RKO (cell line): ENCODE measurements at regions not wholly inside any gene's neighbourhood (a gene's known extent, or its start where the extent isn't known, plus 50 kb on each side); places are given as distances from the start of the nearest gene placed in this dataset.

Experiments used
- DNase-seq: peaks from one replicate; pipeline ENCODE4 v3.0.0-alpha.2; 2016; ENCODE audit warnings: low spot score

DNA sequence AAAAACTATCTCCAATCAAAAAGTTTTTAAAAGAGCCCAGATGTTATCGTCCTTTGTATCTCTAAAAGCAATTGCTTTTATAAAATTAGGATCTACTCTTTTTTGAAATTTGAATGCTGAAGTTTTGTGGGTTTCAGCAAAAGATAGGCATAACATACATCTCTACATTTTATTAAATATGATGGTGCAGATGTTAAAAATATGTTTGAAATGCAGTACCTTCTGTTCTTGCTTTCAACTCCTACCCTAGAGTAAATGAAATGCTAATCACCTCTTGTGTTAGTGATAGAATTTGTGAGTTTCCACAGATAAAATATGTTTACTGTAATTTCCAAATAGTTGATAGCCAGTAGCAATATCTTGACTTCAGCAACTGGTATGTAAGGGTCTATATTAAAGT, 95.7 kb upstream of the VPREB1 start:
- no peak for DNase-seq

- DNase-seq = no peak
Observed at GRCh38 chr22:22144858-22145257, 99.7 kb upstream of the VPREB1 start.

DNA sequence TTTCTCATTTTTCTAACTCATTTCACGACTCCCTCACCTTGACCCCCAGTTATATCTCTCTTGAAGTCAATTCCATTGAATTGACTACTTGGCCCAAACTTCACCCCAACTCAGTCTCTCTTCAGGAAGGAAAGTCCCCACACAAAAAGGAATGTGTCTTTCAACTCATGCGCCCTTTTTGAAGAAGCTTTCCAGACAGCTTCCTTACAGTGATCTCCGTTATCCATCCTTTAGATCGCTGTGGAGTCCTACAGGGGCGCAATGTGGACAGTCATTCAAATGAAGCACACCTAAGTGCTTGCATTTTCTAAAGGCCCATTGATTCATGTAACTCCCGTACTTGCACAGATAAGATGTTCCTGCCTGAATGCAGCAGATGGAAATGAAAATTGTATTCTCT, 101.1 kb upstream of the VPREB1 start:
- no peak for DNase-seq

DNA sequence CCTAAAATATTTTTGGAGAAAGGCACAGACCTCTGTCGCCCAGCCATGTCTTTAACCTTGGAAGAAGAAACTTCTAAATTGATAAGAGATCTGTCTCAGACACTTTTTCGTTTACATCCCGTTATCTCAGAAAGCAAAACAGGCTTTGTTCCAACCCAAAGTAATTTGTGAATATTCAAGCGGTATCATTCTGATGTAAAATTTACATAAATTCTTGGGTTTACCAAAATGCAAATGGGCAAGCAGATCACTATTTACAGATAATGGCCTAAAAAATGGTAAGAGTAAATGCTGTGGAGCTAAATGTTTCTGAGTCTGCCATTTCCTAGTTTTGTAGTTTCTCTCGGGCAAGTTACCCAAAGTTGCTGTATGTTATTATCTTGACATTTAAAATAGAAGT, 101.9 kb upstream of the VPREB1 start:
- no peak for DNase-seq

GRCh38 chr22:22141771-22142591, 102.6 kb upstream of the VPREB1 start:
- DNase-seq = no peak

DNA sequence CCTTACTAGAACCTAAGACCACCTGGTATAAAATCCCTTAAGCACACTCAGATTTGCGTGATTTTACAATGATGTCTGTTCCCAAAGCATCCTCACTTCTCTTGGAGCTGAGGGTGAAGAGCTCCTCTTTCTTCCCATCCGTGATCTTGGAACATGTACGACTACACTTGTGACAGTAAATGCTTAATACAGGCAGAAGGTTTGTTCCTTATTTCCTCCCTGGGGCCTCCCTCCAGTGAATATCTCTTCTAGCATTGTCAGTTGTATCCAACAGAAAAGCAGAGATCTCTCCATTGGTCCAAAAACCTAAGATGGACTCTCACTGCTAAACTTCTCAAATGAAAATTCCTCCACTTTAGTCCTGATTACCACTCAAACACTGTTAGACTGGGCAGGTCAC, 103.6 kb upstream of the VPREB1 start:
- DNase-seq = no peak

DNA sequence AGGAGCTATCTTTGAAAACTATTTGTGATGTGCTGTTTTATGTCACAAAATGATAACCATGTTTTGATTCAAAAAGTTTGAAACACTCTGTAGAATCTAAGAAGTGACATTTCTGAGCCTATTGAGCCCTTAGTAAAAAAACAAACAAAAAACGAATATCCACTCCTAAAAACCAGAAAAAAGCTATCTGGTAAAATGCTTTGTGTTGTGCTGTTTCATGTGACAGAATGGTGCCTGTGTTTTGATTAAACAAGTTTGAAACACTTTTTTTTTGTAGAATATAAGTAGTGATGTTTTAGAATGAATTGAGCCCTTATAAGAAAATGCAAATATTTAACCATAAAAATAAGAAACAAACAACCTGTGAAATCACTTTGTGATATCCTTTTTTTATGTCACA, 105.2 kb upstream of the VPREB1 start:
- no peak for DNase-seq

- DNase-seq = no peak
Observed at GRCh38 chr22:22138915-22139314, 105.7 kb upstream of the VPREB1 start.

- no peak for DNase-seq
Observed at GRCh38 chr22:22137891-22138290, 106.7 kb upstream of the VPREB1 start.

DNA sequence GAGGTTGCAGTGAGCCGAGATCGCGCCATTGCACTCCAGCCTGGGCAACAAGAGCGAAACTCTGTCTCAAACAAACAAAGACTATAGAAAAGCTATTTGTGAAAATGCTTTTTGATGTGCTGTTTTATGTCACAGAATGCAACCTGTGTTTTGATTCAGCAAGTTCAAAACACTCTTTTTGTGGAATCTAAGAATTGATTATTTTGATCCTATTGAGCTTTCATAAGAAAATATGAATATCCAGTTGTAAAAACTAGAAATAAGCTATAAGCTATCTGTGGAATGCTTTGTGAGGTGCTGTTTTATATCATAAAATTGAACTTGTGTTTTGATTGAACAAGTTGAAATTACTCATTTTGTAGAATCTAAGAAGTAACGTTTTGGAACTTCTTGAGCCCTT, 110.7 kb upstream of the VPREB1 start:
- DNase-seq = no peak

- no peak for DNase-seq
Observed at GRCh38 chr22:22130953-22131608, 113.5 kb upstream of the VPREB1 start.

- no peak for DNase-seq
Observed at GRCh38 chr22:22129387-22129786, 115.2 kb upstream of the VPREB1 start.

- no peak for DNase-seq
Observed at GRCh38 chr22:22128440-22128839, 116.1 kb upstream of the VPREB1 start.

GRCh38 chr22:22127100-22127499, 117.5 kb upstream of the VPREB1 start:
- DNase-seq = no peak

DNA sequence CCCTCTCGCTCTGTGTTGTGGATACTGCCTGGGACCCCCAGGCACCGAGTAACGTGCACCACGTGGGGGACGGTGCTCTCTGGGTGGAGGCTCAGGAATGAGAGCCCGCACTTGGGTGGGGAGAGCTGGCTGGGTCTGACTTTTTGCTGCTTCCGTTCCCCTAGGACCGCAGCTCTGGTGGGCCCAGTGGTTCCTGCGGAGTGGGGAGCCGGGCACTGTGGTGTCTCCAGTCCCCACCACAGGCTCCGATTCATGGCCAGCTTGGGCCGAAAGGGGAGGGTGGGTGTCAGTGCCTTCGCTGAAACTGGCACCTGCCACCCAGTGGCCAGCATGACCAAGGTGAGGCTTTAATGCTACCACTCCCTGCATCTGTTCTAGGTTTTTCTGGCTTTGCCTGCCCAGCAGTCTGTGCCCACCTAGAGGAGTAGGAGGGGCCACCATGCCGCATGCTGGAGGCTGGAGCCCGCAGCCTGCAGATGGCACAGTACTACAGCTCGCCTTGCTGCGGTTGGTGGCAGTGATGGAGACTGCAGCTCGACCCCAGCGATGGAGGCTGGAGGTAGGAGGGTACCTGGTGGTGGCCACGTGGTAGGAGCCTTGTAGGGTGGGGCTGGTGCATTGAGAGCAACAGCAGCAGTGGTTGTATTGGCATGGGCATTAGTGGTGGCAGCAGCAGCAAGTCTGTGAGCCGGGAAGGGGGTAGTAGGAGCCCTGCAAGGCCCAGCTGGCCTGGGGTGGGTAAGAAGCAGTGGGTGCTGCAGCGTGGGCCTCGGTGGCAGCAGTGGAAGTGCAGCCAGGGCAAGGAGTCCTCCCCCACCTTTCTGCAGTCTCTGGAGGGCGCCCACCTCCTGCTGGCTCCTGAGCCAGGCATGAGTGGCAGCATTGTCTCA, 118.8 kb upstream of the VPREB1 start:
- no peak for DNase-seq

DNA sequence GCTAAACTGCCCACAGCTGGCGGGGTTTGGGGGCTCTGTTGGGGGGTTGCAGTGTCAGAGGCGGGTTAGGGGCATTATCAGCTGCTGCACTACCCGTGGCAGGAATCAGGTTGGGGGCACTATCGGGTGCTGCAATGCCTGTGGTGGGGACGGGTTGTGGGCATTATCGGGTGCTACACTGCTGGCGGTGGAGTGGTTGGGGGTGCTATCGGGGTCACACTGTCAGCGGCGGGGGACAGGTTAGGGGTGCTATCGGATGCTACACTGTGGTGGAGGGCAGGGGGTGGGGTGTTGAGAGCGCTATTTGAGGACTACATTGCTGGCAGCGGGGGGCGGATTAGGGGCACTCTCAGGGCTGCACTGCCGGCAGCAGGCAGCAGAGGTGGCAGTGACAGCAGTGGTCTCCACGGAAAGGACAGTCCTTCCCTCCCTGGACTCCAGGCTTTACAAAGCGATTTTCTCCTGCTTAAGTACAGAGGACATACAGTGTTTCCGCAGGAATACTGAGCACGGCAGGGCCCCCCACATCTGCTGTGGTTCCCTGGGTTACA, 119.5 kb upstream of the VPREB1 start:
- no peak for DNase-seq

- DNase-seq = no peak
Observed at GRCh38 chr22:22124374-22124773, 120.2 kb upstream of the VPREB1 start.

DNA sequence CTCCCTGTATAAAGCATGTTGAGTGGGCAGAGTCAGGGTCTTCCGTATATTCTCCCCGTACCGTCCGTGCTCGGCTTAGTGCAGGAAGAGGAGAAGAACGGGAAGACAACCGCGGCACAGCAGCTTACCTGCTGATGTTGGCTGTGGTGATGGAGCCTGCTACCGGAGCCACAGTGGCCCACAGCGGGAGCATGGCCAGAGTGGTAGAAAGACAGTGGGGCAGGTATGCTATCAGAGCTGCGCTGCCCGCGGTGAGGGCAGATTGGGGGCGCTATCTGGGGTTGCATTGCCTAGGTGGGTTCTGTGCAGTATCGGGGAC, 120.7 kb upstream of the VPREB1 start:
- DNase-seq = no peak

DNA sequence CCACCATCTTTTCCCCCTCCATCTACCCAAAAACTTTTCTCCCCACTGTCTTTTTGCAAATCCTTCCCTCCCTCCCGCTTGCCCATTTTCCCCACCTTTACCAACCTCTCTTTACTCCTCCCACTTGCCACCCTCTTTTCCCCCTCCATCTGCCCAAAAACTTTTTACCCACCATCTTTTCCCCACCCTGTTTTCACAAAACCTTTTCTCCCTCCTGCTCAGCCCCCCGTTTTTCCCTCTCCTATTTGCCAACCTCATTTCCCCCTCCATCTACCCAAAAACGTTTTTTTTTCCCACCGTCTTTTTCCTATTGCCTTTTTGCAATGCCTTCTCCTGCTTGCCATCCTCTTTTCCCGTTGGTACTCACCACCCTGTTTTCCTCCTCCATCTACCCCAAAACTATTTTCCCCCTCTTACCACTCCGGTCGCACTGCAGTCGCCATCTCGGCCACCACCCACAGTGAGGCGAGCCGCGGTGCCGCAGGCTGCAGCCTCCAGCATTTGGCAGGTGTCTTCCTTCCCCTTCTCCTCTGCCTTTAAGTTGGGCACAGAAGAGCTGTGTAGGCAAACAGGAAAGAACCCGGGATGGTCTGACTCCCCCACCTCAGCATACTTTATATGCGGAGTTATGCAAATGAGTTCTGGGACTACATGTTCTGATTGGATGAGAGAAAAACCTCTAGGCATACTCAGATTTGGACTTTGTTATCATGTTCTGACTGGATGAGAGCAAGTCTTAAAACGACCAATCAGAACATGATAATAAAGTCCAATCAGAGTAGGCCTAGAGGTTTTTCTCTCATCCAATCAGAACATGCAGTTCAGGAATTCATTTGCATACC, 121.2 kb upstream of the VPREB1 start:
- DNase-seq = peak; percentile 12

- DNase-seq = no peak
Observed at GRCh38 chr22:22122348-22123117, 122.1 kb upstream of the VPREB1 start.

DNA sequence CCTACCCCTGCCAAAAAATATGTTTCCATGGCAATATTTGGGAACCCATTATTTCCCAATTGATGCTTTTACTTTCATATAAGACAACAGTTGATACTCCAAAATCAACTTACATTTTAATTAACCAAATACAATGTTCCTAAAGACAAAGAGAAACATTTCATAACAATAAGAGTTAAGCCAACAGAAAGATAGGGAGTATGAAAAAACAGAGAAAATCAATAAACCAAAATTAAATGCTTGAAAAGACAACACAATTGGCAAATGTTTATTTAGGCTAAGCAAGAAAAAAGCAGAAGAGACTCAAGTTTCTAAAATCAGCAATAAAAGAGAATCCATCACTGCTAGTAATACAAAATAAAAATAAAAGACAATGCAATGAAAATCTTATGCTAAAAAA, 123.1 kb upstream of the VPREB1 start:
- no peak for DNase-seq
